G401 (cell line): ENCODE measurements at regions not wholly inside any gene's neighbourhood (a gene's known extent, or its start where the extent isn't known, plus 50 kb on each side); places are given as distances from the start of the nearest gene placed in this dataset.

Experiments
- DNase-seq: peaks from one replicate; pipeline ENCODE4 v3.0.0-alpha.2; 2015; ENCODE audit warnings: low spot score
- in situ Hi-C: cut with HindIII; loops from 2 replicates; pipeline ENCODE4 v1.10.0; 2016; ENCODE audit warnings: low sequenced_read_pairs, mixed read lengths

GRCh38 chr9:115952430-115953292, 200.9 kb upstream of the PAPPA start:
- in situ Hi-C loops = no loop called here
- DNase-seq = no peak

GRCh38 chr9:115956371-115956770, 197.2 kb upstream of the PAPPA start:
- no peak for DNase-seq
- in situ Hi-C loops = no loop called here

GRCh38 chr9:115957585-115957984, 196.0 kb upstream of the PAPPA start:
- DNase-seq = no peak
- in situ Hi-C loops = no loop called here

DNA sequence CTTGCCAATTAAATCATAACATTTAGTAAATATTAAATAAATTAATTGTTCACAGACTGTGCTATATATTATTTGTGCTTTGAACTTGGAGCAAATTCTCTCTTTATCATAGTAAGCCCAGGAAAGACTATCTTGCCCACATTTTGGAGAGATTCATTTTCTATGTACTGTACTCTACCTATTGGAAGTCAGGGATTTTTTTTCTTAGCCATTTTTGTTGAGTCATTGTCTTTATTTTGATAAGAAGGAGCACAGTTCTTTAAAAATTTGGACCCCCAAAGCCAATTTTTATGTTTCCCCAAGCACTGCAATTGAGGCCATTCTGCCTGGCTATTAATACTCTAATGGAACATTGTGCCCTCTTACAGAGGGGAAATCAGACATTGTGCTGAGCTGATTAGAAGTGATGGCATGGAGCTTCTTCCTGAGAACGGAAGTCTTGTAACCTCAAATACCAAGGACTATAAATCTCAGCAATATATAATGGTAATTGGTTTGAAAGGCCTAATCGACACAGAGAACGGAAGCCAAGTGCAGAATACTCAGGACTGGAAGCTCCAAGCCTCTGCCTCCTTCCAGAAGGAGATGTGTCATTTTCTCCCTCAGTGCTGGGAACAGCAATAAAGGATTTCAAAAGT, 188.8 kb upstream of the PAPPA start:
- in situ Hi-C loops = no loop called here
- DNase-seq = no peak

- in situ Hi-C loops = no loop called here
- DNase-seq = no peak
Observed at GRCh38 chr9:115966660-115967059, 186.9 kb upstream of the PAPPA start.

DNA sequence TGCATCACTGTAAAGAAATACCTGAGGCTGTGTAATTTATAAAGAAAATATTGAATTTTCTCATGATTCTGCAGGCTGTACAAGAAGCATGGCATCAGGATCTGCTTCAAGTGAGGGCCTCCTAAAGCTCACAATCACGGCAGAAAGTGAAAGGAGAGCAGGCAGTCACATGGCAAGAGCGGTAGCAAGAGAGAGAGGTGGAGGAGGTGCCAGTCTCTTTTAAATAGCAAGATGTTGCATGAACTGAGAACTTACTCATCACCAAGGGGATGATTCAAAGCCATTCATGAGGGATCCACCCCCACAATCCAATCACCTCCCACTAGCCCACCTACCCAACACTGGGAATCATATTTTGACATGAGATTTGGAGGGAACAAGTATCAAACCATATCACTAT, 184.5 kb upstream of the PAPPA start:
- no peak for DNase-seq
- in situ Hi-C loops = no loop called here

DNA sequence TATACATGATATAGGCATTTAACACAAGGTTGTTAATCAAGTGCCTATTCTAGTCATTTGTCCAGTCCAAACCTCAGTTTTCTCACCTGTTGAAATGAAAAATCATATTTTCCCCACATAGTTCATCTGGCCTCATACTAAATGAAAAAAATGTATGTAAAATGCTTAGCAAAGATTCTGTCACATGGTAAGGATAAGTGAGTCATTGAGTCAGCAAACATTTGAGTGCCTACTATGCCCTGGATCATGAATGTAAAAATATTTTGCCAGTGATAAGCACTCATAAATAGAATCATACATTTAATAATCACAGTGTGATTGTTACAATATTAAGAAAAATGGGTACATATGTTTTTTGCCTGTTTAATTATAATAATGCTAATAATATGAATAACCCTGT, 181.2 kb upstream of the PAPPA start:
- no peak for DNase-seq
- in situ Hi-C loops = no loop called here

GRCh38 chr9:115972843-115973595, 180.6 kb upstream of the PAPPA start:
- in situ Hi-C loops = no loop called here
- DNase-seq = no peak

GRCh38 chr9:115976781-115977180, 176.8 kb upstream of the PAPPA start:
- in situ Hi-C loops = no loop called here
- DNase-seq = no peak

DNA sequence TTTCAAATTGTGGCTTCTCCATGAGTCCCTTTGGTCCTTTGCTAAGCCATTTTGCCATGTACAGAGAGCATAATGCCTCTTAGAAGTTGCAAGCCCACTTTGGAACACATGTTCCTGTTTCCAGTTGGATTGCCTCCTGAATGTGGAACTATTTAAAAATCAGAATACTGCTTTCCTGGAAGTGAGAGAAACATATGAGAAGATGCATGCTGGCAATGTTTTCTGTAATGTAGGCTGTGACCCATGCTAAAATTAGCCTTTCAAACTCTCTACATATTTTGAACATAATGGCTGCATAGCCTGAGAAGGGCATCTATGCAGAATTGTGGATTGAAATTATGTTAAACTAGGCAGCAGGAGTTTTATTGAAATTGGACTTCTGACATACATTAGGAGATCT, 175.5 kb upstream of the PAPPA start:
- in situ Hi-C loops = no loop called here
- no peak for DNase-seq

- no peak for DNase-seq
- in situ Hi-C loops = no loop called here
Observed at GRCh38 chr9:115978659-115979096, 174.9 kb upstream of the PAPPA start.

DNA sequence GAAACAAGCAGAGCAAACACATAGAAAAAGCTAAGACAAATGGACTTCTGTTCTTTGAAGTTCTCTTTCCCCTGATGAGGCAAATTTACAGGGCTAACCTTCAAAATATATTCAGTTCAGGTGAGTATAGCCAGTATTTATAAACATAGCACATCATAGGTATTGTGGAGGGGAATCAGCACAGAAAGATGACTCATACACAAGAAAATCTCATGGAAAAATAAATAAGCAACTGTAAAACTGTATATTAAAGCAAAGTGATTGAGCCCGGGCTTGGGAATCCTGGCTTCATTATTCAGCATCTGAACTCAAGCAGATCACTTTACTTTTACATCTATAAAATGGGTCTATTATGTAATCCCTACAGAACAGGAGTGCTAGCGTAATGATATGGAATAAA, 173.5 kb upstream of the PAPPA start:
- in situ Hi-C loops = no loop called here

GRCh38 chr9:115980502-115980901, 173.1 kb upstream of the PAPPA start:
- DNase-seq = no peak
- in situ Hi-C loops = no loop called here

More for the DNA sequence above, 173.5 kb upstream of the PAPPA start:
- DNase-seq = no peak

DNA sequence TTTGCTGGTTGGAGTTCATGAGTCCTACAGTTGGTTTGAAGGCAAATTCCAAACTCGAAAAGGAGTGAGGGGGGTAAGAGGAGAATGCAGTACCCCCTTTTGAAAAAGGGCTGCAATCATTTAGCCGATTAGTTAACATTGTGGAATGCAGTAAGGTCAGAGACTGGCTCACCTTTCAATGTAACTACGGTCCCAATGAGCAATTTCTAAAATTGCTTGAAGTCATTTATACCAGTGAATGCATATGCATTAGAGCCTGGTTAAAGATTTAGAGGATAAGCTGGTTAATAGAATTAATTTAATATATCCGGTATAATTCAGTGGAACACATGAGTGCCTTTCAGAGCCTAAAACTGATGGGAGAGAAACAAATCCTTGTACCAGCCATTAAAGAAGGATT, 172.6 kb upstream of the PAPPA start:
- DNase-seq = no peak
- in situ Hi-C loops = no loop called here

- no peak for DNase-seq
- in situ Hi-C loops = no loop called here
Observed at GRCh38 chr9:115983366-115983765, 170.2 kb upstream of the PAPPA start.

GRCh38 chr9:115985657-115986056, 167.9 kb upstream of the PAPPA start:
- no peak for DNase-seq
- in situ Hi-C loops = no loop called here

GRCh38 chr9:115986508-115986907, 167.1 kb upstream of the PAPPA start:
- no peak for DNase-seq
- in situ Hi-C loops = no loop called here

DNA sequence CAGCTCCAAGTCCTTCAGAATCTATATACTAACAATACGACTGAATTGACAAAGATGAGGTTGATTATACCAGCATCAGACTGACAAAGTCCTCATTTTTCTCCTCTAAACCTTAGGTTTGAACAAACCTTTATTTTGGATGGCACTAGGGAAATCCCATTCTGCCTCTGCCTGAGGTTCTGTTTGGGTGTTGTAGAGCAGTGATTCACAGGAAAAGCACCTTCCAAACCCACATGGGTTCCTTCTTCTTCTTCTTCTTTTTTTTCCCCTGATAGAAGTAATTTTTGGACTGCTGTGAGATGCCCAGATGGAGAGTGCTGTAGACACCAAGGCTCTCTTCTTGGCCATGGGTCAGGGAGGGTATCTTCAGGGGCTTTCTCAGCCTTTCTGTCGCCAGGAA, 164.9 kb upstream of the PAPPA start:
- in situ Hi-C loops = no loop called here
- DNase-seq = no peak

- no peak for DNase-seq
- in situ Hi-C loops = no loop called here
Observed at GRCh38 chr9:115989831-115990230, 163.8 kb upstream of the PAPPA start.

DNA sequence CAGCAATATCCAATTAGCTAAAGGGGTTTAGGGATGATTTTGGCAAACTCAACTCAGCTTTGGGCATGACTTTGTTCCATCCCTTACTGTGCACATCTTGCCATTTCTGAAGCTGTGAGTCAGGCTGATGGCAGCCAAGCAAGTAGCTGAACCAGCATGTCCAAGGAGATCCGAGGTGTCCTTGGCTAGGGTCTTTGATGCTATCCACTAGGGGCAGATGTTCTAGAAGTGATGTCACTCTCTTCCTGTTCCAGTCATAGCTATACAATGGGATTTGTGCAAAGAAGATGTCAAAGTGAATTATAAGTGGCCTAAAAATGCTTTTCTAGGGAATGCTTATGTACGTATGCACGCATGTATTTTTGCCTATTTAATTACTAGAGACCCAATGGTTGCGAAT, 160.8 kb upstream of the PAPPA start:
- no peak for DNase-seq
- in situ Hi-C loops = no loop called here
